IMR-90 (cell line): ENCODE measurements at regions not wholly inside any gene's neighbourhood (a gene's known extent, or its start where the extent isn't known, plus 50 kb on each side); places are given as distances from the start of the nearest gene placed in this dataset.
A peak's percentile ranks its signal among the peaks of the same experiment; 100 is the strongest.

ENCODE experiments used
- ATAC-seq: fragments of 200-7000 bp; cut with Tn5 transposase; 2 replicates; pipeline ENCODE4 v1.9.1; 2020; ENCODE audit warnings: low read depth, mild to moderate bottlenecking, moderate library complexity
- BruUV-seq: library from RNA; stranded (reverse); fragments of 400-500 nt; replicated peaks from 2 replicates; lab custom pipeline; 2021; lab: Mats Ljungman, UMichigan
- CTCF ChIA-PET: fragments of 300-600 bp; formaldehyde crosslinking; extraction: SDS; loops from one replicate; lab custom pipeline; 2021; ENCODE audit warnings: antibody characterized with exemption; lab: Yijun Ruan, JAX
- POLR2A ChIA-PET: fragments of 300-600 bp; sonication (Branson Sonifier 250); formaldehyde crosslinking; loops from one replicate; lab custom pipeline; 2022; ENCODE audit warnings: antibody characterized with exemption; ENCODE audit not compliant: unreplicated experiment; lab: Charles Lee
- DNase-seq: peaks from one replicate; pipeline ENCODE4 v3.0.0; 2013
- H2AFZ ChIP-seq: replicated peaks from 2 replicates; pipeline ENCODE3; 2013; ENCODE audit warnings: low read length, mild to moderate bottlenecking; ENCODE audit not compliant: poor library complexity
- H2AK5ac ChIP-seq: 2 replicates; pipeline ENCODE4 v1.6.1; 2013; ENCODE audit warnings: low read depth, low read length, inconsistent platforms
- H2AK9ac ChIP-seq: replicated peaks from 2 replicates; pipeline ENCODE3; 2013; ENCODE audit warnings: mild to moderate bottlenecking, low read depth, low read length, moderate library complexity; ENCODE audit not compliant: poor library complexity
- H2BK120ac ChIP-seq: 2 replicates; pipeline ENCODE4 v1.6.1; 2013; ENCODE audit warnings: low read depth, low read length, inconsistent platforms
- H2BK15ac ChIP-seq: 3 replicates; pipeline ENCODE4 v1.6.1; 2013; ENCODE audit warnings: low read depth, low read length, inconsistent platforms
- H2BK20ac ChIP-seq: 2 replicates; pipeline ENCODE4 v1.6.1; 2013; ENCODE audit warnings: low read depth, mild to moderate bottlenecking, inconsistent platforms, low read length, moderate library complexity
- H2BK5ac ChIP-seq: 2 replicates; pipeline ENCODE4 v1.6.1; 2013; ENCODE audit warnings: mild to moderate bottlenecking, low read depth, low read length, inconsistent platforms; ENCODE audit not compliant: poor library complexity, severe bottlenecking
- H3K14ac ChIP-seq: replicated peaks from 2 replicates; pipeline ENCODE4 v1.6.1; 2013; ENCODE audit warnings: low read depth, low read length, inconsistent platforms
- H3K18ac ChIP-seq: 2 replicates; pipeline ENCODE4 v1.6.1; 2013; ENCODE audit warnings: low read depth, low read length, control low read depth
- H3K23ac ChIP-seq: 2 replicates; pipeline ENCODE4 v1.6.1; 2013; ENCODE audit warnings: low read depth, low read length, inconsistent platforms
- H3K27ac ChIP-seq: 2 replicates; pipeline ENCODE4 v1.5.1; 2013; ENCODE audit warnings: mild to moderate bottlenecking, control low read depth, low read length; ENCODE audit not compliant: insufficient read depth
- H3K27me3 ChIP-seq: 2 replicates; pipeline ENCODE4 v1.6.1; 2013; ENCODE audit warnings: low read length; ENCODE audit not compliant: control insufficient read depth, insufficient read depth
- H3K36me3 ChIP-seq: 2 replicates; pipeline ENCODE4 v1.6.1; 2013; ENCODE audit warnings: low read length, mixed read lengths; ENCODE audit not compliant: control insufficient read depth, insufficient read depth
- H3K4ac ChIP-seq: 2 replicates; pipeline ENCODE4 v1.6.1; 2013; ENCODE audit warnings: low read depth, low read length, inconsistent platforms
- H3K4me1 ChIP-seq: 2 replicates; pipeline ENCODE4 v1.6.1; 2013; ENCODE audit warnings: low read length, mixed read lengths; ENCODE audit not compliant: control insufficient read depth, insufficient read depth
- H3K4me2 ChIP-seq: 2 replicates; pipeline ENCODE4 v1.6.1; 2013; ENCODE audit warnings: low read depth, mild to moderate bottlenecking, control low read depth, low read length, moderate library complexity
- H3K4me3 ChIP-seq: 2 replicates; pipeline ENCODE4 v1.5.1; 2013; ENCODE audit warnings: low read depth, mild to moderate bottlenecking, control low read depth, low read length, moderate library complexity; ENCODE audit not compliant: insufficient read depth
- H3K56ac ChIP-seq: 2 replicates; pipeline ENCODE4 v1.6.1; 2013; ENCODE audit warnings: low read length, inconsistent platforms; ENCODE audit not compliant: insufficient read depth; ENCODE audit errors: extremely low read depth
- H3K79me1 ChIP-seq, 2 experiments: 2 replicates each; pipeline ENCODE4 v1.6.1; 2013; ENCODE audit warnings: low read length in 2 of 2, inconsistent platforms in 1 of 2, low read depth in 1 of 2
- H3K9ac ChIP-seq: 2 replicates; pipeline ENCODE4 v1.6.1; 2013; ENCODE audit warnings: low read depth, low read length, control low read depth
- H3K9me1 ChIP-seq: 2 replicates; pipeline ENCODE4 v1.6.1; 2013; ENCODE audit warnings: low read length, inconsistent platforms; ENCODE audit not compliant: insufficient read depth
- H3K9me3 ChIP-seq: 2 replicates; pipeline ENCODE4 v1.6.1; 2013; ENCODE audit warnings: low read length; ENCODE audit not compliant: control insufficient read depth, insufficient read depth
- H4K20me1 ChIP-seq: 2 replicates; pipeline ENCODE4 v1.6.1; 2013; ENCODE audit warnings: low read length, inconsistent platforms; ENCODE audit not compliant: insufficient read depth
- H4K5ac ChIP-seq: 2 replicates; pipeline ENCODE4 v1.6.1; 2013; ENCODE audit warnings: mild to moderate bottlenecking, low read depth, low read length, control low read depth
- H4K8ac ChIP-seq, 2 experiments: 2 replicates each; pipeline ENCODE4 v1.6.1; 2013; ENCODE audit warnings: low read depth in 2 of 2, low read length in 2 of 2, control low read depth in 1 of 2, inconsistent platforms in 1 of 2
- H4K91ac ChIP-seq: 2 replicates; pipeline ENCODE4 v1.6.1; 2013; ENCODE audit warnings: low read depth, low read length, inconsistent platforms; ENCODE audit not compliant: insufficient read depth
- BHLHE40 ChIP-seq: fragments of 150-350 bp; IDR thresholded peaks from 2 replicates; pipeline ENCODE4 v1.6.1; 2016; ENCODE audit warnings: mild to moderate bottlenecking, low read depth, low read length
- CHD1 ChIP-seq: IDR thresholded peaks from 2 replicates; pipeline ENCODE4 v1.6.1; 2012; ENCODE audit warnings: low read depth, low read length, improper control_type of control experiment
- FOS ChIP-seq: fragments of 150-350 bp; IDR thresholded peaks from 2 replicates; pipeline ENCODE4 v1.6.1; 2016; ENCODE audit warnings: low read depth, low read length
- MAZ ChIP-seq: IDR thresholded peaks from 2 replicates; pipeline ENCODE4 v1.6.1; 2012; ENCODE audit warnings: low read depth, mild to moderate bottlenecking, low read length, improper control_type of control experiment, moderate library complexity, borderline replicate concordance
- POLR2A ChIP-seq: IDR thresholded peaks from 2 replicates; pipeline ENCODE4 v1.6.1; 2012; ENCODE audit warnings: mild to moderate bottlenecking, low read depth, low read length
- RAD21 ChIP-seq: IDR thresholded peaks from 2 replicates; pipeline ENCODE4 v1.6.1; 2012; ENCODE audit warnings: low read length, improper control_type of control experiment
- WGBS, 2 experiments: methylation state at CpG; one replicate each; pipeline versions ENCODE4 v1.1.5 to v1.1.7; 2013; ENCODE audit warnings: missing lambda C conversion rate in 2 of 2; ENCODE audit not compliant: insufficient read length in 1 of 2; ENCODE audit errors: extremely low coverage in 2 of 2; 5-methylcytosine and 5-hydroxymethylcytosine counted together
- dilution Hi-C: fragments of 300-500 bp; cut with HindIII; formaldehyde crosslinking; loops from one replicate; pipeline ENCODE4 v1.14.3; 2018; ENCODE audit warnings: low sequenced_read_pairs; ENCODE audit not compliant: unreplicated experiment
- in situ Hi-C: fragments of 300-500 bp; cut with MboI; formaldehyde crosslinking; loops from 3 replicates; pipeline ENCODE4 v1.14.3; 2019; ENCODE audit warnings: low sequenced_read_pairs, inconsistent platforms, mixed read lengths
- intact Hi-C: fragments of 100-400 bp; cut with micrococcal nuclease; formaldehyde crosslinking; loops from 2 replicates; pipeline ENCODE4 v1.10.0; 2022
- TF ChIP-seq, protein P1 (sequence below): fragments of 150-350 bp; IDR thresholded peaks from 2 replicates; pipeline ENCODE4 v1.6.1; 2017; ENCODE audit warnings: mild to moderate bottlenecking, antibody characterized with exemption, low read length, low read depth

DNA sequence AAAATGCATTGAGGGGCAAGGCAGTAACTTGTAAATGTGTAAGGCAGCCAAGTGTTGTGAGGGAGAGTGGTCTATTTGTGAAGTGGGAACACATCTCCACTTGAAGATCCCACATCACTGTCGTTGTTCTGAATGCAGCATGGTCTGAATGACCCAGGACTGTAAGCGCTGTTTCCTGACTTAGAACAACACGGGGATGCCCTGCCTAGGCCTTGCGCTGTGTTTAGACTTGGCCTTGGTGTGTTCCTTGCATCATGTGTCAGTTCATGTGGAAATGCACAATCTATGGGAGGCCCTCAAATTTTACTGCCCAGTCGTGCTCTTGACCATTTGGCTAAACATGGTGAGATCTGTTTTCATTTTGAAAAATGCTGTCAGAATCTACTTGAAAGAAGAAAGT is 205.1 kb downstream of the SOX11 start:
- Histone ChIP-seq H3K4me2 (no peak overlapping the region), H4K5ac (no peak overlapping the region), H3K27ac (no peak overlapping the region), H4K91ac (no peak overlapping the region), H3K27me3 (no peaks in the 10 kb centered on the region), H3K14ac (no peak overlapping the region), H3K4me3 (no peak overlapping the region), H3K4me1 (no peaks in the 10 kb centered on the region), H3K56ac (no peak overlapping the region; the same call in 1 of the 2 replicates), H3K9ac (no peak overlapping the region), H4K8ac (no peak overlapping the region), H3K18ac (no peak overlapping the region), H2BK15ac (no peak overlapping the region), H3K36me3 (no peaks in the 10 kb centered on the region), H2AK9ac (peak overlapping the region; percentile 13), H3K4ac (no peak overlapping the region), H3K23ac (no peak overlapping the region), H3K9me1 (no peaks in the 10 kb centered on the region), H2BK120ac (no peak overlapping the region), H2BK5ac (no peak overlapping the region), H2BK20ac (no peak overlapping the region), H2AK5ac (no peak overlapping the region), H4K20me1 (no peaks in the 10 kb centered on the region), H3K79me1 (no peaks in the 10 kb centered on the region), H2AFZ (no peak overlapping the region), H3K9me3 (no peaks in the 10 kb centered on the region)
- POLR2A ChIA-PET, result no interaction called here
- in situ Hi-C loops (no loop called here), dilution Hi-C loops (no loop called here), intact Hi-C loops (no loop called here)
- no TSS peak for BruUV-seq
- CTCF ChIA-PET, result no interaction called here
- TF ChIP-seq, protein P1, sequence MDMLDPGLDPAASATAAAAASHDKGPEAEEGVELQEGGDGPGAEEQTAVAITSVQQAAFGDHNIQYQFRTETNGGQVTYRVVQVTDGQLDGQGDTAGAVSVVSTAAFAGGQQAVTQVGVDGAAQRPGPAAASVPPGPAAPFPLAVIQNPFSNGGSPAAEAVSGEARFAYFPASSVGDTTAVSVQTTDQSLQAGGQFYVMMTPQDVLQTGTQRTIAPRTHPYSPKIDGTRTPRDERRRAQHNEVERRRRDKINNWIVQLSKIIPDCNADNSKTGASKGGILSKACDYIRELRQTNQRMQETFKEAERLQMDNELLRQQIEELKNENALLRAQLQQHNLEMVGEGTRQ, result no peak
- TF ChIP-seq BHLHE40, result no peak
- TF ChIP-seq FOS, result no peak
- TF ChIP-seq POLR2A, result no peak
- TF ChIP-seq MAZ, result no peak
- no peak for TF ChIP-seq RAD21
- no peak for TF ChIP-seq CHD1
- DNase-seq (no peak), ATAC-seq (no peak)
- WGBS, 2 experiments, result 75% methylated on average over 2 of the region's 5 CpGs; no CpG with 5 or more reads in 1 of the 2 experiments
